ENCODE measurements at regions not wholly inside any gene's neighbourhood (a gene's known extent, or its start where the extent isn't known, plus 50 kb on each side); places are given as distances from the start of the nearest gene placed in this dataset.
A peak's percentile ranks its signal among the peaks of the same experiment; 100 is the strongest.
"Not testable (repeated sequence)": the region's sequence is repeated elsewhere in the genome, so short reads cannot be mapped to it uniquely, and the experiment has no call there.

DNA sequence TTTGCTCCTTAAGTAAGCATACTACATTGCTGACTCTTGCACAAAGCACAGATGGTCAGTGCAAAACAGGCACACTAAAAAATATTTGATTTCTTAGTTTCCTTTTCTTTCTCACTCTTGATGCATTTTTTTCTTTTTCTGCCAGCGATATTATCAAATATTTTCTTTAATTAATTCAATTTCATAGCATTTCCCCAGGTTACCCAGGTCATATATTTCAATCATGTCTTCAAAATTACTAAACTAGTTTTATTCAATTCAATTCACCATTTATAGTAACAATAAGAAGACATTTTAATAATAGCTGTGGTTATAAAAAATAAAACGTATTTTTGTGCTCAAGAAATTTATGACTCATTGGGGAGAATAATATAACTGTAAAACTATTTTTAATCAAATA lies 421.2 kb downstream of the GASK1B start:
- Mint-ChIP-seq H3K9me3 (peaks cover 2 to 5% of the 10 kb centered on the region in 2 donors), H3K27ac (no peak overlapping the region), H3K36me3 (no peaks in the 10 kb centered on the region)
- DNase-seq (ENCODE audit: low spot score in 2 of 2) (no peak), ATAC-seq (no peak)

DNA sequence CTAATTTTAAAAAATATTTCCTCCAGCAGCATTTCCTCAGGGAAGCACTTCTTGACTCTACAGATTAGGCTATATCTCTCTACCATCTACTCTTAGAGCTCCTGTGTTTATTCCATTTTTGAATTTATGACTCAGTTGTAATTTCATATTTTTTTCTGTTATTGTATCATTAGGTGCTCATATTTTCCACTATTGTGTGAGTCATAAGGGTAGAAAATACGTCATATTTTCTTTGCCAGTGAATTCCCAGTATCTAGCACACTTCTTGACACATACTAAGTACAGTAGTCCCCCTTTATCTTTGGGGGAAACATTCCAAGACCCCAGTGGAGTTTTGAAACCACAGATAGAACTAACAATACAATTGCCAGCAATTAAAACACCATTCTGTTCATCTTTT lies 431.2 kb downstream of the GASK1B start:
- Mint-ChIP-seq H3K36me3 (no peaks in the 10 kb centered on the region), H3K27ac (no peak overlapping the region), H3K9me3 (peaks cover 7 to 11% of the 10 kb centered on the region in 2 donors)
- ATAC-seq: peak in 1 of 2 donors; percentile 20
- DNase-seq (ENCODE audit: low spot score in 2 of 2): no peak

GRCh38 chr4:157739242-157739641 lies 433.6 kb downstream of the GASK1B start:
- H3K36me3 Mint-ChIP-seq: no peaks in the 10 kb centered on the region
- H3K9me3 Mint-ChIP-seq: peaks cover 3 to 4% of the 10 kb centered on the region in 2 donors
- no peak for ATAC-seq

DNA sequence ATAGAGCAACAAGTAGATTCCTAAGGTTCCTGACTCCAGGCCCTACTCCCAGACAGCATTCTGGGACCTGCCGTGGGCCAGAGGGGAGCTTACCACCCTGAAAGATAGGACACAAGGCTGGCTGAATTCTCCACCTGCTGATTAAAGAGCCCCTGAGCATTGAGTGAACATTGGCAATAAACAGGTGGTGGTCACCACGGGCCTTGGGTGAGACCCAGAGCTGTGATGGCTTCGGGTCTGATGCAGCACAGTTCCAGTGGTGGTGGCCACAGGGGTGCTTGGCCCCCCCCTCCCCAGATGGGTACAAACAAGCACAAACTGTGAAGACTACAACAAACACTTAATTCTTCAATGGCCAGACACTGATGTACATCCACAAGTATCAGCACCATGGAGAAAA lies 444.6 kb downstream of the GASK1B start:
- no peaks in the 10 kb centered on the region for H3K36me3 Mint-ChIP-seq
- no peak for ATAC-seq
- H3K9me3 Mint-ChIP-seq: peaks cover 26 to 28% of the 10 kb centered on the region in 2 donors
- no peak overlapping the region for H3K27ac Mint-ChIP-seq
- DNase-seq (ENCODE audit: low spot score in 2 of 2): no peak

More at GRCh38 chr4:157739242-157739641, 433.6 kb downstream of the GASK1B start:
- DNase-seq (ENCODE audit: low spot score in 2 of 2): no peak
- H3K27ac Mint-ChIP-seq: no peak overlapping the region

- DNase-seq (ENCODE audit: low spot score in 2 of 2): no peak
- Mint-ChIP-seq H3K9me3 (peaks cover 31 to 33% of the 10 kb centered on the region in 2 donors), H3K27ac (no peak overlapping the region), H3K36me3 (no peaks in the 10 kb centered on the region)
- ATAC-seq: no peak
Measured at GRCh38 chr4:157727163-157727562, 445.7 kb downstream of the GASK1B start.

GRCh38 chr4:157722146-157722545 lies 450.7 kb downstream of the GASK1B start:
- ATAC-seq (no peak), DNase-seq (ENCODE audit: low spot score in 2 of 2) (no peak)
- Mint-ChIP-seq H3K9me3 (peaks cover 25 to 31% of the 10 kb centered on the region in 2 donors), H3K36me3 (no peaks in the 10 kb centered on the region), H3K27ac (no peak overlapping the region)

GRCh38 chr4:157713342-157713741 lies 459.5 kb downstream of the GASK1B start:
- no peak overlapping the region for H3K27ac Mint-ChIP-seq
- no peaks in the 10 kb centered on the region for H3K36me3 Mint-ChIP-seq
- H3K9me3 Mint-ChIP-seq: peaks cover 0 to 9% of the 10 kb centered on the region in 2 donors
- DNase-seq (ENCODE audit: low spot score in 2 of 2): no peak
- ATAC-seq: no peak

GRCh38 chr4:157706155-157706554 lies 466.7 kb downstream of the GASK1B start:
- H3K9me3 Mint-ChIP-seq: peaks cover under 1 to 6% of the 10 kb centered on the region in 2 donors
- no peaks in the 10 kb centered on the region for H3K36me3 Mint-ChIP-seq
- DNase-seq (ENCODE audit: low spot score in 2 of 2) (no peak), ATAC-seq (no peak)
- H3K27ac Mint-ChIP-seq: no peak overlapping the region

DNA sequence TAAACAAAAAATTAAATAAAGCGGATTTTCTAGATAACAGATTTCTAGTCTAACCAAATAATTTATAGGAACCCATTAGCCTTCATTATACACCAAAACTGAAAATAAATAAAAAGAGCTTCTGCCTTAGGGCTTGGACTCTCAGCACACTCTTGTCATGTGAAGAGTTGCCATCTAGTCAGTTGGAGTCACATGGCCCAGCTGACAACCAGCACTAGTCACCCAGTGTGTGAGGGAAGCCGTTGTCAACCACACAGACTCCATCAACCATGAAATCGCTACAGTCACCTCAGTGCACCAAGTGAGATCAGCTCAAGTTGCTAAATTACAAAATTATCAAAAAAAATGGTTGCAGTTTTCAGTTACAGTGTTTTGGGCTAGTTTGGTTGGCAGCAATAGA lies 470.0 kb downstream of the GASK1B start:
- no peak for ATAC-seq
- H3K9me3 Mint-ChIP-seq: peaks cover 4 to 5% of the 10 kb centered on the region in 2 donors
- H3K27ac Mint-ChIP-seq: no peak overlapping the region
- no peak for DNase-seq (ENCODE audit: low spot score in 2 of 2)
- H3K36me3 Mint-ChIP-seq: no peaks in the 10 kb centered on the region

DNA sequence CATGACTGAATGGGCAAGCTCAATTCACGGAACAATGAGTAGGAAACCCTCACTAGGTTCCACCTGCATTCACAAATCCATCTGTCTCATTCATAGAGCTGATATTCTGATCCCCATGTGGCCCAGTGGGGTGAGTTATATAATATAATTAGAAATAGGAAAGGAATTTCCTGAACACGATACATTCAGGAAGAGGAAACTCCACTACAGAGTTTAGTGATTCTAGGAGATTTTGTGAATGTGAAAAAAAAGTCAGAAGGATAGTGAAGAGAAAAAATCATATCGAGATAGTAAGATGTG lies 471.2 kb downstream of the GASK1B start:
- ATAC-seq (no peak), DNase-seq (ENCODE audit: low spot score in 2 of 2) (no peak)
- Mint-ChIP-seq H3K27ac (no peak overlapping the region), H3K9me3 (peaks cover 4 to 5% of the 10 kb centered on the region in 2 donors), H3K36me3 (no peaks in the 10 kb centered on the region)

DNA sequence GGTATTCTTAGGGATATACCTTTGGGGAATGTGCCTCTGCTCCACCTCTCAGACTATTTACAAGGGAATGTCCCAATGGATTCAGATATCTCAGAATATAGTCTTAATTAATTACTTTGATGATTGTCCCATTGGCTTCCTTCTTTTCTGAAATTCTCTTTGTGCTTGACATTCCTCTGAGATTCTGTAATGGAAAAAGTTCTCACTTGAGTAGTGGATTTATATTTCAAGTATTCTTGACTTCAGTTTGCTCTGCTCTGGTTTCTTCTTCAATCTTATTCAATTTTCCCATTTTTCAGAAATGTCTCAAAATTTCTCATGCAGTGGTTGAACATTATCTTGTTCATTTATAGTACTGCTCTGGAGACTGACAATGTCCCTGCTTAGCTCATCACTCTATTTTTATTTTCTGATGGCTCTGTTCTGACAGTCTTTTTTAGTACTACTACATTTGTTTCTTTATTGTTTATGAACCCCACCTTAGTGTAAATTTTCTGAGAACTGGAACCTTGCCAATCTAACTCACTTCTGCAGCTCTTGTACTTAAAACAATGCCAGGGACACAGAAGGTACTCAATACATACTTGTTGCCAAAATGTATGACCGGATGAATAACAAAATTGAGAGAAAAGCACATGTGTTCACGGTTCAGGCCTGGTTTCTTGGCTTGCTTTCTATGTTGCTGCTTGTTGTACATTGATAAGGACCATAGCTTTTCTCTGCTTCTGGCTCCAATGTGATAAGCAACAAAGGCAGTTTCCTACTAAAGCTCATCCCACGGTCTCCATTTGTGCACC lies 471.7 kb downstream of the GASK1B start:
- no peak for DNase-seq (ENCODE audit: low spot score in 2 of 2)
- no peak for ATAC-seq
- Mint-ChIP-seq H3K9me3 (peaks cover 4 to 5% of the 10 kb centered on the region in 2 donors), H3K27ac (no peak overlapping the region), H3K36me3 (no peaks in the 10 kb centered on the region)

GRCh38 chr4:157689476-157689875 lies 468.9 kb downstream of the GRIA2 start:
- Mint-ChIP-seq H3K36me3 (no peaks in the 10 kb centered on the region), H3K9me3 (peaks cover 8 to 17% of the 10 kb centered on the region in 2 donors), H3K27ac (no peak overlapping the region)
- ATAC-seq (no peak), DNase-seq (ENCODE audit: low spot score in 2 of 2) (no peak)

DNA sequence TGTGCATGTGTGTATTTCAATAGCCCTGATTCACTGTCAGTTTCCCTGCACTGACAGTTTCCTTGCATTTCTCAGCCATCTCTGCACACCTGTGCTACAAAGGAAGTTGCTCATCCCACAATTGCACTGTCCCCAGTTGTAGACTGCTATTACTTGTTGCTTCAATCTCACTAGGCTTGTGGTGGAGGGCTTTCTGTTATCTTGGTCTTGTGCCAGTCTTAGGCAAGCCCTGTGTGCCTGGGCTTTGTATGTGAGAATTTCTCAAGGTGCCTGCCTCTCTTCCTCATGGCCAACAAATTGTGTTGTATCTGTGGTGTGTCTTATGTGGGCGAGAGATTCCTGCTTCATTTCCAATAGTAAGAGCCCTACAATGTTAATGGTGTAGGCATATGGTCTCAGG lies 467.4 kb downstream of the GRIA2 start:
- Mint-ChIP-seq H3K9me3 (peaks cover 4 to 14% of the 10 kb centered on the region in 2 donors), H3K27ac (no peak overlapping the region), H3K36me3 (no peaks in the 10 kb centered on the region)
- ATAC-seq (no peak), DNase-seq (ENCODE audit: low spot score in 2 of 2) (no peak)

DNA sequence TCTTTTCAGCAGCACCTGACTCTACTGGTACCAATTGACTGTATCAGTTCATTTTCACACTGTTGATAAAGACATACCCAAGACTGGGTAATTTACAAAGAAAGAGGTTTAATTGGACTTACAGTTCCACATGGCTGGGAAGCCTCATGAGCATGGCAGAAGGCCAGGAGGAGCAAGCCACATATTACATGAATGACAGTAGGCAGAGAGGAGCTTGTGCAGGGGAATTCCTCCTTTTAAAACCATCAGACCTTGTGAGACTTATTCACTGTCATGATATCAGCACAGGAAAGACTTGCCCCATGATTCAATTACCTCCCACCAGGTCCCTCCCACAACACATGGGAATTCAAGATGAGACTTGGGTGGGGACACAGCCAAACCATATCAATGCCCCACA lies 458.8 kb downstream of the GRIA2 start:
- not testable (repeated sequence) for DNase-seq (ENCODE audit: low spot score in 2 of 2); H3K27ac Mint-ChIP-seq
- H3K9me3 Mint-ChIP-seq: peaks cover 14 to 21% of the 10 kb centered on the region in 2 donors

DNA sequence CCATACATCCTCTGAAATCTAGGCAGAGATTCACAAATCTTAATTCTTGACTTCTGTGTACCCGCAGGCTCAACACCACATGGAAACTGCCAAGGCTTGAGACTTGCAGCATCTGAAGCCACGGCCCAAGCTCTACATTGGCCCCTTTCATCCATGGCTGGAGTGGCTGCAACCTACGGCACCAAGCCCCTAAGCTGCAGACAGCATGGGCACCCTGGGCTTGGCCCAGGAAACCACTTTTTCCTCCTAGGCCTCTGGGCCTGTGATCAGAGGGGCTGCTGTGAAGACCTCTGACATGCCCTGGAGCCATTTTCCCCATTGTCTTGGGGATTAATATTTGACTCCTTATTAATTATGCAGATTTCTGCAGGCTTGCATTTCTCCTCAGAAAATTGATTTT lies 457.9 kb downstream of the GRIA2 start:
- Mint-ChIP-seq H3K9me3 (peaks cover 14 to 21% of the 10 kb centered on the region in 2 donors), H3K27ac (no peak overlapping the region), H3K36me3 (no peaks in the 10 kb centered on the region)
- ATAC-seq (no peak), DNase-seq (ENCODE audit: low spot score in 2 of 2) (no peak)

More for the DNA sequence above, 458.8 kb downstream of the GRIA2 start:
- ATAC-seq, H3K36me3 Mint-ChIP-seq: not testable (repeated sequence)

DNA sequence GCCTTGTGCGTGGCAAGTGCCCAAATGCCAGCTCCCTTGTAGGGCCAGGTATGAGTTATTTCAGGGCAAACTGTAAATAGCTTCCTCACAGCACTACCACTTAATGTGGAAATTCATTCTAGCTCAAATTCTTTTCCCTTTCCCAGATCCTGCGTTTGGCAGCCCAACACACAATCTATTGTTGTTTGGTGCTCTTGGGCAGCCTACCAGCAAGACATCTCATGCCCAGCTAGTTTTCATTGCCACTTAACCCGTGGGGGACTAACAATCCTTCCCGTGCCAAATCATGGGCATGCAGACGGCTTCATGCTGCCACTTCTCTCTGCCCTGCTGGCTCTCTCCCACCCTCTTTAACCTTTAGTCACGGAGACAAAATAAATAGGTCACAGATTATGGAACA lies 454.2 kb downstream of the GRIA2 start:
- Mint-ChIP-seq H3K27ac (no peak overlapping the region), H3K9me3 (peaks cover 14 to 25% of the 10 kb centered on the region in 2 donors), H3K36me3 (no peaks in the 10 kb centered on the region)
- no peak for DNase-seq (ENCODE audit: low spot score in 2 of 2)
- no peak for ATAC-seq

- ATAC-seq (no peak), DNase-seq (ENCODE audit: low spot score in 2 of 2) (no peak)
- H3K27ac Mint-ChIP-seq: no peak overlapping the region
- no peaks in the 10 kb centered on the region for H3K36me3 Mint-ChIP-seq
- peaks cover 9 to 15% of the 10 kb centered on the region in 2 donors for H3K9me3 Mint-ChIP-seq
Measured at GRCh38 chr4:157667836-157668235, 447.3 kb downstream of the GRIA2 start.

- DNase-seq (ENCODE audit: low spot score in 2 of 2): no peak
- Mint-ChIP-seq H3K27ac (no peak overlapping the region), H3K9me3 (peaks cover 5 to 15% of the 10 kb centered on the region in 2 donors), H3K36me3 (no peaks in the 10 kb centered on the region)
- no peak for ATAC-seq
Measured at GRCh38 chr4:157664726-157665125, 444.2 kb downstream of the GRIA2 start.
